Upper lobe of left lung (tissue), 4 donors: ENCODE measurements at regions not wholly inside any gene's neighbourhood (a gene's known extent, or its start where the extent isn't known, plus 50 kb on each side); places are given as distances from the start of the nearest gene placed in this dataset.

ENCODE experiments used
- POLR2A ChIP-seq, 4 donors: fragments of 450-650 bp; IDR thresholded peaks; one replicate each; pipeline ENCODE4 v1.5.1; 2016 to 2017; ENCODE audit warnings: antibody characterized with exemption in 4 of 4, mild to moderate bottlenecking in 2 of 4
- POLR2AphosphoS5 ChIP-seq, 2 donors: sonication (generic); formaldehyde crosslinking; IDR thresholded peaks; one replicate each; pipeline ENCODE4 v1.5.1; 2017; ENCODE audit warnings: antibody characterized with exemption in 2 of 2

DNA sequence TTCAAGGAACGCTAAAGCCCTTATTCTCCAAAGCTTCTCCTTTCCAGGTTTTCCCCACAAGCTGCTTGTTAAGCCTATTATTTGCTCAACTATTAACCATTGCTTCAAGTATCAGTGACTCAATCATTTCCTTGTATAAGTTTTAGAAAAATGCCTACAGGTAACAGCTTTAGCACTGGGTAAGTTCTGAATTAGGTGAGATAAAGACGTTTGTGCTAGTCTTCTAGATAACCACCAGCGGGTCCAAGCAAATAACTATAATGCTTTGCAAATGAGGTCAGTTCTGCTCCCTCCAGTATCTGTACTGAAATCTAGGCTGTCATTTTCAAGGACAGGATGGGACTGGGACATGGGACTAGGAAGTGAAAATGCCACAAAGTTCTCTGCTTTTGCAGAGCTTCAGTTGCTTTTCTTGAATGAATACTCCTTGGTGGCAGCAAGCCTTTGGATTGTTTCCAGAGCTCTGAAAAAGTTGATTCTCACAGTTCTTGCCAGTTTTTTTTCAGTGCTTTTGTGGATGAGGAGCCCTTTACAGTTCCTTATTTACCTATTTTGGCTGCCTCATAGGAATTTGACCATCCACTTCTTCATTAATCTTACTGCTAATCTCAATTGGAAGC is 1487.7 kb downstream of the EFNB2 start:
- TF ChIP-seq POLR2AphosphoS5 (IDR thresholded peaks at IDR 0.05) (no peak), POLR2A (IDR thresholded peaks at IDR 0.05) (no peak)
